ENCODE measurements at regions not wholly inside any gene's neighbourhood (a gene's known extent, or its start where the extent isn't known, plus 50 kb on each side); places are given as distances from the start of the nearest gene placed in this dataset.

GRCh38 chr10:111933937-111934336 is 249.6 kb downstream of the GPAM start:
- no peak for DNase-seq

GRCh38 chr10:111934931-111935330 is 248.6 kb downstream of the GPAM start:
- DNase-seq: no peak

GRCh38 chr10:111936143-111936542 is 247.4 kb downstream of the GPAM start:
- no peak for DNase-seq

DNA sequence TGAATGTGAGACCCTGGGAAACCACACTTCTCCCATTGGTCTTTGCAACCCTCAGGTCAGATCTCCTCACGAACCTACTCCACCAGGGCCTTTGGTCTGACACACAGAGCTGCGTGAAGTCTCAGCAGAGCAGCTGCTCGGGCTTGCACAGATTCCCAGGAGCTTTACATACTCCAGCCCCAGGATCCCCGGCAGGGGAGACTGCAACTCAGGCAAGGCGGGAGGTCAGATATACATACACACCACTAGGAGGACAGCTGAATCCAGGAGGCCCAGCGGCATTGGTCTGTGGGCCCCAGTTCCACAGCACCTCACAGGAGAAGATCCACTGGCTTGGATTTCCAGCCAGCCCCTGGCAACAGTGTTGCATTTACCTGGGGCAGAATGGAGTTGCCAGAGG is 239.2 kb downstream of the GPAM start:
- DNase-seq: no peak

- DNase-seq: no peak
These were observed 229.6 kb downstream of the GPAM start for GRCh38 chr10:111953949-111954348.

DNA sequence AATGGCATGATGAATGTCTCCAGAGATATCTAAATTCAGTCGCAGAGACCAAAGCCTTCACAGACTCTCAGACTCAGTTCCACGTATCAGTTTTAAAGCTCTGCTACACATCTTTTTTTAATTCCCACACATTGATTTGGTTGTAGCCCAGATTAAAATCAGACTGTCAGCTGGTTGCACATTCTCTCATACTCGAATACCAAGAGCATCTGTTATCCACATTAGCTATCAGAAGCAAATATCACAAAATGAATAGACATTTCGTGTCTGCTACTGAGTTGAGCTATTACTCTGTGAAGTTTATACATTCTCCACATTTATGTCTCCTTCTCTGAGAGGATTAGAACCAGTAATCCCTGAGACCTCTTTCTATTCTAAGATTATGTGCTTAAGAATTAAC is 229.2 kb downstream of the GPAM start:
- peak; percentile 63 for DNase-seq

- no peak for DNase-seq
These were observed 226.7 kb downstream of the GPAM start for GRCh38 chr10:111956841-111957240.

DNA sequence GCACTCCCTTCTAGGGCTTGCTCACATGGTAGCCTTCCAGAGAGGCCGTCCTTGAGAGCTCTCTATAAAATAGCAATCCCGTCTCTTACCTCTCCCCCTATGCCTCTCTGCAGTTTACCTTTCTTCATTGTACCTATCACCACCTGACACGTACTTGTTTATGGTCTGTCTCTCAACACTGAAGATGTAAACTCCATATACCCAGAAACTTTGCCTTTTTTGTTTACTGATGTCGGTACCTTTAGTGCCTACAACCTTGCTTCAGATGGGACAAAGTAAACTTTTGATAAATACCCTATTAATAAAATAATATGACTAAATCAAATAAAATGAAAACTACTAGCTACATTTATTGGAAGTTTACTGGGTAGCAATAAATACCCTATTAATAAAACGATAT is 220.6 kb downstream of the GPAM start:
- DNase-seq: no peak

DNA sequence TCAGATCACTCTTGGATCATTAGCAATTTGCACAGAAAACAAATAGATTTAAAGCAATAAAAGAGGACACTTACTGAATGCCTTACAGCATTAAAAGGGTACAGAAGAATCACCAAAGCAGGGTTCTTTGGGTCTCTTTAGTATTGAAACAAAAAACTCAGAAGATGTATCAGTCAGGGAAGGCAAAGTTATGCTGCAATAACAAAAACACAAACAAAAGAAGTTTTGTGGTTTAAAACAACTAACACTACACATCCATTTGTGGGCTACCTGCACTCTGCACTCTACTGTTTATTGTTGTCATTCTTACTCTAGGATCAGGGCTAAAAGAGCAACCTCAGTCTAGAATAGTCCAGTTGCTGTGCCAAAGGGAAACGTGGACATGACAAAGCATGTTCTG is 216.4 kb downstream of the GPAM start:
- DNase-seq: no peak

DNA sequence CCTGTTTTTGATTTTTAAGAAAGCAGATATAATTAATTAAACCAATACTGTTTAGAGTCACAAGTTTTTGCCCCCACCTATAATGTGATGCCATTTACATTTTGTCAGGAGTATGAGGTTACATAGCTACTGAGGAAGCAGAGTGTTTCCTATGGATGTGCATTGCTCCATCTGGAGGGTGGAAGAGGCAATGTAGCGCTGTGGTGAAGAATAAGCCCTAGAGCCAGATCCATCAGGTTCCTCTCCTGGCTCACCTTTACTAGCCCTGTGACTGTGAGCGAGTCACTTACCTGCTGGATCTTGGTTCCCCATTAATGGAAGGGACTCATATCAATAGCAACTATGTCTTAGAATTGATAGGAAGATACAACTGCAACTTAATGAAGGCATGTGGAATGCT is 216.0 kb downstream of the GPAM start:
- no peak for DNase-seq

- peak; percentile 78 for DNase-seq
These were observed 214.9 kb downstream of the GPAM start for GRCh38 chr10:111968647-111969046.

GRCh38 chr10:111970111-111970510 is 213.5 kb downstream of the GPAM start:
- DNase-seq: no peak

GRCh38 chr10:111972109-111972508 is 211.5 kb downstream of the GPAM start:
- DNase-seq: no peak

- DNase-seq: peak; percentile 76
These were observed 210.3 kb downstream of the GPAM start for GRCh38 chr10:111973306-111973705.

DNA sequence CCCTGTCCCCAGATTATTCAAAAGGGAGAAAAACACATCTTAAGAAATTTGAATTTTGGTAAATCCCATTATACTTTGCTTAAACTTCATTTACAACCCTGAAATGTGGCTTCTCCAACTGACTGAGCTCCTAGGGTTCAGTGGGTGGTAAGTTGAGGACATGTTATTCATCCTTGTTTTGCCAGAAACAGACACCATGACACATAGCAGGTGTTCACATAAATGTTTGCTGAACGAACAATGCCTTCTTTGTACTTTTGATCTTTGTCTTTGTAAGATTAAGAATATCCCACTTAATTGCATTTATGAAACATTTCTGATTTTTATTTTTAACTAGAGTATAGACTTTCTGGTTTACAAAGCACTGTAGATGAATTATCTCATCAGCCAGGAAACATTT is 209.7 kb downstream of the GPAM start:
- DNase-seq: no peak

- peak; percentile 32 for DNase-seq
These were observed 209.2 kb downstream of the GPAM start for GRCh38 chr10:111974325-111974724.

DNA sequence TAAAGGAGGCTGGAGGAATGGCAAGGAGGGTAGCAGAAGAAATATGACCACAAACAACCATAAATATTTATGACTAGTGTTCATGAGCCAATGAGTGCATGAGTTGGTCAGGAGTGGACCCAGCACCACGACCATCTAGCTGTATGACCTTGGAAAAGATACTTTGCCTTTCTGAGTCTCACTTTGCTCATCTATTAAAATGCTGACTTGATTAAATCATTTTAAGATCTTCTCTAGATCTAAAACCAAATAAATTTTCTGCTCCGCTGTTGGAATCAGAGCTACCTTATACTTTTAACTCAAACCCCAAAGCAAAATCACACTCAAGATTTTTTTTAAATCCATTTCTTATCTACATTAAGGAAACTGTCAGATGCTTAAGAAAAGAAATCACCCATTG is 207.0 kb downstream of the GPAM start:
- no peak for DNase-seq

- DNase-seq: no peak
These were observed 199.5 kb downstream of the GPAM start for GRCh38 chr10:111984057-111984456.

- DNase-seq: peak; percentile 39
These were observed 197.5 kb downstream of the GPAM start for GRCh38 chr10:111986079-111986478.

DNA sequence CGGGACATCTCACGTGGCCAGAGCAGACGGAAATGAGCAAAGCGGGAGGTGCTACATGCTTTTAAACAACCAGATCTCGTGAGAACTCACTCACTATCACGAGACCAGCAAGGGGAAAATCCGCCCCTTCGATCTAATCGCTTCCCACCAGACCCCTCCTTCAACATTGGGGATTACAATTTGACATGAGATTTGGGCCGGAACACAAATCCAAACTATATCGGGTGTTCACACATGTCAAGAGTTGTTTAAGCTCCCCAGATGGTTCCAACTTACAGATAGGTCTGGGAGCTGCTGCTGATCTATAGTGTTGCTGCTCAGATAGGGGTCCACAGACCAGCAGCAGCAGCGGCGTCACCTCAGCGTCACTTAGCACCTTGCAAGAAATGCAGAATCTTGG is 194.9 kb downstream of the GPAM start:
- no peak for DNase-seq

DNA sequence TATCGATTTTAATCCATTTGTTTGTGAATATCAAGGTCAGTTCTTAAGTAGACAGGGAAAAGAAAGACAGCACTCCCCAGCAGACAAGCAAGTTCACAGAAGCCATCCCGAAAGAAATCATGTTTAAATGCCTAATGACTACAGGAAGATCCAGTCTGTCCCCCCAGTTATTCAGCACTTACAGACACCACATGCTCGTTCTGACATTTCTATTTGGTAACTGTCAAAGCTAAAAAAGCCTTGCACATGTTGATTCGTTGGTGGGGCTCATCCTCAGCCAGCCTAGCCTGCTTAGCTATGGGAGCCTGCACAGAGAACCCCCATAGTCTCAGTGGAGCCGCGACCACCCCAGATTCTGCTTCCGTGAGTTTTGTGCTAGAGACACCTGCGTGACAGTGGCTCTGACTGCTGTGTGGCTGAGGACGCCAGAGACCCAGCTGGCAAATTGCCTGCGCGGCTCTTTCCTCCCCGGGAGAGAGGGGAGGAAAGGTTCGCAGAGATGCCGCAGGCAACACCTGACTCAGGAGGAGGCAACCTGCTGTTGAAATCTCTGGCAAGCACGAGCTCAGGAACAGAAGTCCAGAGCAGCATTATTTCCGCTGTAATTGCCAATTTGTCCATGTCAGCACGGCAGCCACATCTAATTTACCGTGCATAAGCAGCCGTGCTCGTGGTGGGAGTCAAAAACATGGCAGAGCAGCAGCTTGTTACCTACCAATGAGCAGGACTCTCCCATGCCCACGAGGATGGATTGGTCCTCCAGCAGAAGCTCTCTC is 194.2 kb downstream of the GPAM start:
- DNase-seq: no peak

- no peak for DNase-seq
These were observed 192.8 kb downstream of the GPAM start for GRCh38 chr10:111990734-111991133.

- no peak for DNase-seq
These were observed 190.2 kb downstream of the GPAM start for GRCh38 chr10:111993321-111993720.

- no peak for DNase-seq
These were observed 189.6 kb downstream of the GPAM start for GRCh38 chr10:111993872-111994426.

DNA sequence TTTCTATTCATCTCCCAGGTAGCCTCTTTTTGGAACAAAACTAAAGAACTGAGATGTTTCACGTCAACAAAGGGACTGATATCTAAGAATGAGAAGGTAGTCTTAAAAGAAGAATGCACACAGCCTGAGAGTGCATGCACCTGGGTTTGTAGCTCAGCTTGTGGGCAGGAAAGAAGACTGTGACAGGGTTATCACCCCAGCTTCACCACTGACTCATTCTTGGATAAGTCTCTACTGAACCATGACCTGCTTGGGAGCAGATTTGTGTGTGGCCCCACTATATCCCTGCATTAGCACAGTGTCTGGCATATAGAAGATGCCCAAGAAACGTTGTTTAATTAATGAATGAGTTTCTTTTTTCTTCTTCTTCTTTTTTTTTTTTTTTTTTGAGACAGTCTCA is 187.5 kb downstream of the GPAM start:
- no peak for DNase-seq
